ENCODE measurements at regions not wholly inside any gene's neighbourhood (a gene's known extent, or its start where the extent isn't known, plus 50 kb on each side); places are given as distances from the start of the nearest gene placed in this dataset.

DNA sequence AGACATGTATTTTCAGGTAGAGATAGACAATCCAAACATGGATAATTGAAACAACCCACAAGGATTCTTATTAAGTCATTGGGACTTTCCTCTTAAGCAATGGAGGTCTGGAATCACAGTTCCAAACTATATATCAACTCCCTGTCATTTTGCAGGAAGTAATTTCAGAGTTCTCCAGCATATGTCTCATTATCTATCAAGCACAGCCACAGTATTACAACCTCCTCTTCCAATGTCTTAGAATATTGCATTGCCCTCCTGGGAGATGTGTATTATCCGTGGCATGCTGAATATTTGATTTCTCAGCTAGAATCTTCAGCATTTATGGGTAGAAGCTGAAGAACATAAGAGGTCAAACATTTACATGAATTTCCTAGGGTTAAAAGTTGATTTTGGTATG, 1255.8 kb downstream of the SORCS1 start:
- TF ChIP-seq EZH2 (IDR thresholded peaks at IDR 0.05; ENCODE audit: borderline replicate concordance, insufficient read depth, low read depth, low read length, poor library complexity, severe bottlenecking), result no peak
- no peak for TF ChIP-seq CTCF (IDR thresholded peaks at IDR 0.05)

GRCh38 chr10:105885495-105885894, 1244.4 kb downstream of the SORCS3 start:
- H3K27me3 ChIP-seq (replicated peaks in 1 of 4; ENCODE audit: control extremely low read depth in 1 of 4, control insufficient read depth in 3 of 4, insufficient read depth in 4 of 4, low read length in 3 of 4), result no peaks in the 10 kb centered on the region
- TF ChIP-seq CTCF (IDR thresholded peaks at IDR 0.05) (no peak), EZH2 (IDR thresholded peaks at IDR 0.05; ENCODE audit: borderline replicate concordance, insufficient read depth, low read depth, low read length, poor library complexity, severe bottlenecking) (no peak)
- H3K4me1 ChIP-seq (ENCODE audit: control insufficient read depth in 2 of 2, insufficient read depth in 2 of 2, low read length in 2 of 2), result no peaks in the 10 kb centered on the region
- H3K36me3 ChIP-seq (replicated peaks in 1 of 2; ENCODE audit: control extremely low read depth in 1 of 2, control insufficient read depth in 1 of 2, extremely low read depth in 1 of 2, insufficient read depth in 2 of 2, low read length in 1 of 2), result no peaks in the 10 kb centered on the region
- H3K4me2 ChIP-seq (replicated peaks; ENCODE audit: low read depth, low read length, poor library complexity, severe bottlenecking), result no peak overlapping the region
- no CpG with 5 or more reads among the region's 2 CpGs for WGBS (ENCODE audit: insufficient coverage)
- H3K9ac ChIP-seq (ENCODE audit: low read length), result no peak overlapping the region
- POLR2A ChIA-PET, result no interaction called here
- CTCF ChIA-PET, result no interaction called here
- intact Hi-C loops (cut with micrococcal nuclease), result no loop called here
- no peak overlapping the region for H2AFZ ChIP-seq (ENCODE audit: insufficient read depth, low read depth, low read length, poor library complexity, severe bottlenecking)
- H3K9me3 ChIP-seq (ENCODE audit: control extremely low read depth in 1 of 3, control insufficient read depth in 2 of 3, insufficient read depth in 1 of 3, low read length in 2 of 3), result peaks cover 0 to 3% (median 0%) of the 10 kb centered on the region in 3 donors
- H3K4me3 Mint-ChIP-seq, result no peak overlapping the region
- DNase-seq (no peak), ATAC-seq (ENCODE audit: low read depth) (no peak)
- H3K9me3 Mint-ChIP-seq (ENCODE audit: insufficient read depth), result peaks cover 4% of the 10 kb centered on the region
- H3K79me2 ChIP-seq (ENCODE audit: control insufficient read depth, insufficient read depth, low read length), result no peaks in the 10 kb centered on the region
- H4K20me1 ChIP-seq (ENCODE audit: control insufficient read depth, insufficient read depth, low read length, poor library complexity, severe bottlenecking), result no peaks in the 10 kb centered on the region
- no peak overlapping the region for H3K27ac ChIP-seq (ENCODE audit: low read length in 2 of 2)
- H3K27me3 Mint-ChIP-seq, result no peaks in the 10 kb centered on the region
- H3K27ac Mint-ChIP-seq, result no peak overlapping the region
- H3K4me1 Mint-ChIP-seq, result no peaks in the 10 kb centered on the region
- H3K4me3 ChIP-seq (ENCODE audit: control extremely low read depth in 1 of 5, extremely low read depth in 1 of 5, insufficient read depth in 1 of 5, low read depth in 2 of 5, low read length in 4 of 5), result no peak overlapping the region

More for the DNA sequence above, 1255.8 kb downstream of the SORCS1 start:
- Histone ChIP-seq H3K4me3 (ENCODE audit: control extremely low read depth in 1 of 5, extremely low read depth in 1 of 5, insufficient read depth in 1 of 5, low read depth in 2 of 5, low read length in 4 of 5) (no peak overlapping the region), H3K27me3 (replicated peaks in 1 of 4; ENCODE audit: control extremely low read depth in 1 of 4, control insufficient read depth in 3 of 4, insufficient read depth in 4 of 4, low read length in 3 of 4) (no peaks in the 10 kb centered on the region), H3K36me3 (replicated peaks in 1 of 2; ENCODE audit: control extremely low read depth in 1 of 2, control insufficient read depth in 1 of 2, extremely low read depth in 1 of 2, insufficient read depth in 2 of 2, low read length in 1 of 2) (no peaks in the 10 kb centered on the region), H2AFZ (ENCODE audit: insufficient read depth, low read depth, low read length, poor library complexity, severe bottlenecking) (no peak overlapping the region), H4K20me1 (ENCODE audit: control insufficient read depth, insufficient read depth, low read length, poor library complexity, severe bottlenecking) (no peaks in the 10 kb centered on the region), H3K9me3 (ENCODE audit: control extremely low read depth in 1 of 3, control insufficient read depth in 2 of 3, insufficient read depth in 1 of 3, low read length in 2 of 3) (peaks cover 0 to 4% (median 0%) of the 10 kb centered on the region in 3 donors), H3K4me2 (replicated peaks; ENCODE audit: low read depth, low read length, poor library complexity, severe bottlenecking) (no peak overlapping the region), H3K27ac (ENCODE audit: low read length in 2 of 2) (no peak overlapping the region), H3K79me2 (ENCODE audit: control insufficient read depth, insufficient read depth, low read length) (no peaks in the 10 kb centered on the region), H3K9ac (ENCODE audit: low read length) (no peak overlapping the region), H3K4me1 (ENCODE audit: control insufficient read depth in 2 of 2, insufficient read depth in 2 of 2, low read length in 2 of 2) (no peaks in the 10 kb centered on the region)
- Mint-ChIP-seq H3K9me3 (ENCODE audit: insufficient read depth) (no peaks in the 10 kb centered on the region), H3K27me3 (no peaks in the 10 kb centered on the region), H3K4me1 (no peaks in the 10 kb centered on the region), H3K4me3 (no peak overlapping the region), H3K27ac (no peak overlapping the region)
- no CpG with 5 or more reads among the region's 1 CpG for WGBS (ENCODE audit: insufficient coverage)
- no peak for ATAC-seq (ENCODE audit: low read depth)
- no peak for DNase-seq
- CTCF ChIA-PET, result no interaction called here
- POLR2A ChIA-PET, result no interaction called here
- intact Hi-C loops (cut with micrococcal nuclease), result no loop called here

All from B cell (primary cell).